Left kidney (tissue), 1 donor: ENCODE measurements at regions not wholly inside any gene's neighbourhood (a gene's known extent, or its start where the extent isn't known, plus 50 kb on each side); places are given as distances from the start of the nearest gene placed in this dataset.
"Not testable (repeated sequence)": the region's sequence is repeated elsewhere in the genome, so short reads cannot be mapped to it uniquely, and the experiment has no call there.

Experiments used
- DNase-seq: peaks from one replicate; pipeline ENCODE4 v3.0.0-alpha.2; 2013

GRCh38 chr3:86537171-86537570, 453.8 kb downstream of the VGLL3 start:
- no peak for DNase-seq

GRCh38 chr3:86519819-86520218, 471.1 kb downstream of the VGLL3 start:
- DNase-seq: no peak

- no peak for DNase-seq
Measured at GRCh38 chr3:86481636-86482035, 509.3 kb downstream of the VGLL3 start.

DNA sequence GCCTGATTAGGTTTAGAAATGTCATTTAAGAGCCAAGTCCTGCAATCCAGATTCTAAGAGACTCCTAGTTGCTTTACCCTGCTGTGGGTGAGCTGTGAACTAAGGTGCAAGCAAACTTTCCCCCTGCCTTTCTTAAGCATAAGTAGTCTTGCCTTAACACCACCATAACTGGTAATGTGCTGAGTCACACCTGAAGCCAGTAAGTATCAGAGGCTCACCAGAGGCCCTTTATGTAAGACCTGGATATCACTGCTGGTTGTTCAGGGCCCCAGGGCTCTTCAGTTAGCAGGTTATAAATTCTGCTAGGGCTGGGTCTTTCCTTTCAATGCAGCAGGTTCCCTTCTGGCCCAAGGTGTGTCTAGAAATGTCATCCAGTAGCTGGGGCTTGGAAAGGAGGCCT, 509.9 kb downstream of the VGLL3 start:
- DNase-seq: no peak

DNA sequence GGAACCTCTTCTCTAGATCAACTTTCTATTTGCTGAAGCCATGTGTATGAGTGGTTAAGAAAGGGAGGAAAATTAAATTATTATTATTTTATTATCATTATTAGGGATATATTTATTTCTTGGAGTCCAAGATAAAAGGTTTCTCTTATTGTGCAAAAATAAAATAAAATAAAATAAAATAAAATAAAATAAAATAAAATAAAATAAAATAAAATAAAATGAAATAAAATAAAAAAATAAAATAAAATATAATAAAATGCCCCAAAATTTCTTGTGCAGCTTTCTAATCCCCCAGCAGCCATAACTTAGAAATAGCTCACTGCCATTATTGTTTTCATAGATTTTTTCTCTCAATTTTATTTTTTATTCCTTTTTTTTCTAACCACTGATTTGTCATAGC, 526.8 kb downstream of the VGLL3 start:
- no peak for DNase-seq

DNA sequence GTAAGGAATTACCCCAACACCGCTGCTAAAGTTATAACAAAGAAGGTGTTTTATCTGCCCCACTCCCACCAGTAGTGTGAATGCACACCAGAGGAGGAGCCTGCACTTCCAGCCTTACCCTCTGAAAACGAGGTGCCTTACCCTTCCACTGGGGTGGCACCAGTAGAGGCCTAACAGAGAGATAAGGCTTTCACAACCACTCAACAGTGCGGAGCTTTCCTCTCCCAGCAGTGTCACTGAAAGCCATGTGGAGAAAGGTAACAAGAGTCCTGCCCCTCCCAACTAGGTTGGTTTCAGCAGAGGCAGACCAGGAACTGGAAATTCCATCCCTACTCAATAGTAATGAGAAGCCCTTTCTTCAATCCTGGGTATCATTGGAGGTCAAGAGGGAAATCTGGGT, 539.2 kb downstream of the VGLL3 start:
- no peak for DNase-seq

DNA sequence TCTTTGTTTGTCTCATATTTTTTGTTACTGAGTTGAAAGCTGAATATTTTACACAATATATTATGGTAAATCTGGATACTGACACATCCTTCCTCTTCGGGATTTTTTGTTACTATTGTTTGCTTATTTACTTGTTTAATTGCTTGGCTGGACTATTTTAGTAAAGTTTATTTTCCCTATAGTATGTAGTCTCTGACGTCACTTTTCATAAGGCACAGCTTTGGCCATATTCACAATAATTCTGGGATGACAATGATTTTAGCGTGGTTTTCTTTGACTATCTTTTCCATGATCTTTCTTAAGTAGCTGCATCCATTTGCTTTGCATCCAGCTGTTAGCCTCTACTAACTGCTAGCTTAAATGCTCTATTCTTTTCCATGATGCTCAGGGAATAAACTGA, 552.4 kb downstream of the VGLL3 start:
- no peak for DNase-seq

GRCh38 chr3:86427343-86427742, 563.6 kb downstream of the VGLL3 start:
- no peak for DNase-seq

DNA sequence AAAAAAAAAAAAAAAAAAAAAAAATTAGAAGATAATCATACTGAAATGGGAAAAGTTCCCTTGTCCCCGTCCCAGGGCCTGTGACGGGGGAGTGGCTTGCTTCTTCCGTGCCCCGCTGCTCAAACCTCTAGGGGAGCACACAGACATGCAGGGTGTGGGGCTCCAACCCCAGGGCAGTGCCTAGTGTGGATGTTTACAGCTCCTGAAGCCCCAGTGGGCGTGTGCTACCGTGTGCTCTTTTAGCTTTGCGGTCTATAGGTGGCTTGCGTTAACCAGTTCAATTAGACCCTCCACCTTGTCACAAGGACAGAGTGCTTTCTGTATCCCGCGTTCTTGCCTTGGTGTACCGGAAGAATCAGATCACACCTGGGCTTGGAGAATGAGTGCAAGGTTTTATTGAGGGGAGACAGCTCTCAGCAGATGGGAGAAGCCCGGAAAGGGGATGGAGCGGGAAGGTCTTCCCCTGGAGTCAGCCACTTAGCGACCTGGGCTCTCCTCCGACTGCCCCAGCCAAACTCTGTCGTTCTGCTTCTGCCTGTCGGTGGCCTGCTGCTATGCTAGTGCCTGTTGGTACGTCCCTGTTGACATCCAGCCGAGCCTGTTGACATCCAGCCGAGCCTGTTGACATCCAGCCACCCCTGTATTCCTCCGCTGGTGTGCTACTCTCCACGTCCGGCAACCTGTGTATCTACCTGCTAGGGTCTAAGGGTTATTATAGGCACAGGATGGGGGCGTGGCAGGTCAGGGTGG, 569.8 kb downstream of the VGLL3 start:
- no peak for DNase-seq

DNA sequence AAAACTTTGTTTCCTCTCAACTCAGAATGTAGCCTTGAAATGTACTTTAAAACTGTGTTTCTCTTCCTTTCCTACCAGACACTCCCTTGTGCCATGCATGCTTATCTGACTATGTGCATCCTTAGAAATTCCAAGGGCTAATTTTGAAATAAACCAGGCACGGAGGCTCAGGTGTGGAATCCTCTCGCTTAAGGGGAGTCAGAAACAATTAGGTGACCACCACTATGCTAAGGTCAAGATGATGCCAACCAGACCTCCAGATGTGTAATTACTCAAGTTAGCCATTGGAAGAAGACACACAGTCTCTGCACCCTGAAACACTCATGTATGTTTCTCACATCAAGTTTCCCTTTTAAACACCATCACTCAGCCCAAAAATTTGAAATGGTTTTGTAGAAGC, 572.1 kb downstream of the VGLL3 start:
- no peak for DNase-seq

DNA sequence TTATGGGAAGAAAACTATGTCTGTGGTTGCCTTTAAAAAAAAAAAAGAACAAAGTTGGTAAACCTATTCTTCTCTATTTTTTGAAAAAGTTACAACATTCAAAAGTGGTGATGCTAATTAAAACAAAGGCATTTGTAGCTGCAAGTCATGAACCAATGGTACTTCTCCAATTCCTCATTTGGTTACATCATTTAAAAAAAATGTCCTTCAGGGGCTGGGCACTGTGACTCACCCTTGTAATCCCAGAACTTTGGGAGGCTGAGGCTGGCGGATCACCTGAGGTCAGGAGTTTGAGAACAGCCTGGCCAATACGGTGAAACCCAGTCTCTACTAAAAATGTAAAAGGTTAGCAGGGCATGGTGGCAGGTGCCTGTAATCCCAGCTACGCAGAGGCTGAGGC, 574.6 kb downstream of the VGLL3 start:
- DNase-seq: no peak

GRCh38 chr3:86413645-86414044, 577.3 kb downstream of the VGLL3 start:
- DNase-seq: no peak

GRCh38 chr3:86410587-86410986, 580.4 kb downstream of the VGLL3 start:
- no peak for DNase-seq

GRCh38 chr3:86389759-86390158, 601.2 kb downstream of the VGLL3 start:
- DNase-seq: not testable (repeated sequence)

DNA sequence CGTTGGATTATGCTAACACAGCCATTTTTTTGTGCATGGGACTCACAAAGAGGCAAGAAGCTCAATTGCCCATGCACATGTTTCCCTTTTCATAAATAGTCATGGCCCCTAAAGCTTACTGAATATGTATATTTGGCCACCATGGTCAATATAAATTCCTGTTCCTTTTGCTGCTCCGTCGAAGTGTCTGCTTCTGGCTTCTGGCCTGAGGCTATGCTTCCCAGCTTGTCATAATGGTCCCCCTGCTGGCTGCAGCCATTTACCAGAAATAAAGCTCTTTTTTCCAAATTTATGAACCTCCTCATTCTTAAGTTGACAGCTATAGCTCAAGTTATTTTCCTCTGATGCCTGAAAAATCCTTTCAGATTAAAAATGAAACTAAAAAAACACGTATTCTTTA, 602.1 kb downstream of the VGLL3 start:
- no peak for DNase-seq

- no peak for DNase-seq
Measured at GRCh38 chr3:86382556-86382955, 608.4 kb downstream of the VGLL3 start.

DNA sequence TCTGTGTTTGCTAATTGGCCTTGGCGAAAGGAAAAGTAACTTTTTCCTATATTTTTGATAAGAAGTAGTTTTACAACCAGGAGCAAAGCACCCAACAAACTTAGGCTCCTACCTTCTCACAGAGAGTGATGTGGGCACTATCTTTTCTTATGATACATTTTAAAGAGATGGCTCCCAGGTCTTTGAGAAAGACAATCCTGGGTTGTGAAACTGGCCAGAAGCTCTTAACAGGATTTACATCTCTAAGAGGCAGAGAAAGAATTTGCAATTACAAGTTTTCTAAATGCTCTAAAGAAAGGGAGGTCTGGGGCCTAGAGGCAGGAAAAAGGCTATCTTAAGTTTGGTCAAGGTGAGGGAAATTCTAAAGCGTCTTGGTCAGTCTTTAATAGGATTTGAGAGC, 609.7 kb downstream of the VGLL3 start:
- no peak for DNase-seq

DNA sequence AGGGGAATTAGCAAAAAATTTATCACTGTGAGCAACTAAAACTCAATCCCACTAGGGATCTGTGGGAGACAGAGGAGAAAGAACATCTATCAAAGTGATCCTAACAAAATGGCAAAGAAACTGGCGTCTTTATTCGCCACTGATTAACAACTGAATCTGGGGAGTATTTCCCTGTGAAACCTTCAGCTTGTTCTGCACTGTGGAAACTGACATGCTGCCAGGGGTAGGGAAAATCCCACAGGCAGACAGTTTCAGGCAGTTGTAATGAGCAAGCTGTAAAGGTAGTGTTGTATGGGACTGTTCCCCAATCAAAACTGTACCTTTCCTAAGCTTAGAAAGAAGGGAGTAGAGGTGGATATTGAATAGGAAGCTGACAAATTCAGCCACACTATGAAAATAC, 611.7 kb downstream of the VGLL3 start:
- DNase-seq: peak; percentile 7

DNA sequence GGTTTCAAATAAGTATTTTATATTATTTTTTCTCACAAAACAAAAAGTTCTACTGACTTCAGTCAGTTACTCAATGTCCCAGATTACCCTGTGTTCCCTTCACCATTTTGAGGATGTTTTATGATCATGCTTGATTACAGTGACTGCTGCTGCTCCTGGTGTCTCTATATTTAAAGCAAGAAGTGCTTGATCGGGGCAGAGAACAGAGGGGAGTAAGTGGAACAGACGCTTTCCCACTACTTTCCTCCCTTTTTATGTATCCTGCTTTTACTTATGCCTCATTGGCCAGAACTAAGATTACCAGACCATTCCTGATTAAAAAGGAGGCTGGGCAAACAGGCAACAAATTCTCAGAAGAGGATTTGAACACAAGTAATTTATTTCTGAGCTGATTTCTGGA, 612.1 kb downstream of the VGLL3 start:
- DNase-seq: no peak

DNA sequence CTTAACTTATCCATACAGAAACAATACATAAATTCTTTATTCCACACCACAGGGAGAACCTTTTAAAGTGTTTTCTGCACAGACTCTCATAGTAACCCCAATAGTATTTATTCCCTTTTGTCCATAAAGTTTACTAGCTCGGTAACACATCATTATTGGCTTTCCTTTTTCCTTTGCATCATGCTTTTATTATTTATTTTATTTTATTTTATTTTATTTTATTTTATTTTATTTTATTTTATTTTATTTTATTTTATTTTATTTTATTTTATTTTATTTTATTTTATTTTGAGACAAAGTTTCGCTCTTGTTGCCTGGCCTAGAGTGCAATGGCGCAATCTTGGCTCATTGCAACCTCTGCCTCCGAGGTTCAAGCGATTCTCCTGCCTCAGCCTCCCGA, 655.4 kb downstream of the VGLL3 start:
- DNase-seq: not testable (repeated sequence)

DNA sequence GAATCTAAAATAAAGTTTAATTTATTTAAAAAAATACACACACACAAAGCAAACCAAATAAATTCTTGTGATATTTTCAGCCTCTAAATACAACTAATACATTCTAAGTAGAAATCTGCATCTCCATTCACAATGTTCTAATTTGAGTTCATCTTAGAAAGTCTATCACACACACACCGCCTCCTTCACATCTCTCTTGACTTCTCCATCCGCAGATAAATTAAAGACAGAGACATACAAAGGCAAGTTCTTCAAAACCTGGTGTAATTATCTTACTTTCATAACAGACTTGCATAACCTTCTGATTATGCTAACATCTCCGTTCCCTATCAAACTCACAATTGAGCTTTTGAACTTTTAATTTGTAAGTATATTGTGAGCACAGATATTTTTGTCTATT, 657.3 kb downstream of the VGLL3 start:
- DNase-seq: no peak

GRCh38 chr3:86303935-86304334, 687.0 kb downstream of the VGLL3 start:
- no peak for DNase-seq

DNA sequence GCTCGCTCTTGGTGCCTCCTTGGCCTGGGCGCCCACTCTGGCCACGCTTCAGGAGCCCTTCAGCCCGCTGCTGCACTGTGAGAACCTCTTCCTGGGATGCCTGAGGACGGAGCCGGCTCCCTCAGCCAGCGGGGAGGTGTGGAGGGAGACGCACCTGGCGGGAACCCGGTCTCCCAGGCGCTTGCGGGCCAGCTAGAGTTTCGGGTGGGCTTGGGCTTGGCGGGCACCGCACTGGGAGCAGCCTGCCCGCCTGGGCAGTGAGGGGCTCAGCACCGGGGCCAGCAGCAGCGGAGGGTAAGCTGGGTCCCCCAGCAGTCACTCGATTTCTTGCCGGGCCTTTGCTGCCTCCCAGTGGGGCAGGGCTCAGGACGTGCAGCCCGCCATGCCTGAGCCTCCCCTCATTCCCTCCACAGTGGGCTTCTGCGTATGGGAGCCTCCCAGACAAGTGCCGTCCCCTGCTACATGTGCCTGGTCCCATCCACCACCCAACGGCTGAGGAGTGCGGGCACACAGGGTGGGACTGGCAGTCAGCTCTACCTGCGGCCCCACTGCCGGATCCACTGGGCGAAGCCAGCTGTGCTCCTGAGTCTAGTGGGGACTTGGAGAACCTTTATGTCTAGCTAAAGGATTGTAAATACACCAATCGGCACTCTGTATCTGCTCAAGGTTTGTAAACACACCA, 708.7 kb downstream of the VGLL3 start:
- DNase-seq: no peak
